Suprapubic skin (tissue), 4 donors: ENCODE measurements at regions not wholly inside any gene's neighbourhood (a gene's known extent, or its start where the extent isn't known, plus 50 kb on each side); places are given as distances from the start of the nearest gene placed in this dataset.

ENCODE experiments used
- DNase-seq, 2 donors: peaks; one replicate each; pipeline ENCODE4 v3.0.0-alpha.2; 2019; ENCODE audit warnings: low spot score in 2 of 2
- H3K27ac ChIP-seq: fragments of 200-600 bp; sonication (generic); one replicate; pipeline ENCODE4 v1.5.1; 2019
- H3K27me3 ChIP-seq: fragments of 200-600 bp; sonication (generic); one replicate; pipeline ENCODE4 v1.5.1; 2019
- H3K36me3 ChIP-seq: fragments of 200-600 bp; sonication (generic); one replicate; pipeline ENCODE4 v1.5.1; 2019
- H3K4me1 ChIP-seq: fragments of 200-600 bp; sonication (generic); one replicate; pipeline ENCODE4 v1.5.1; 2019
- H3K4me3 ChIP-seq: fragments of 200-600 bp; sonication (generic); one replicate; pipeline ENCODE4 v1.5.1; 2019; ENCODE audit warnings: mild to moderate bottlenecking
- H3K9me3 ChIP-seq: fragments of 200-600 bp; sonication (generic); one replicate; pipeline ENCODE4 v1.5.1; 2019
- EP300 ChIP-seq: sonication (generic); formaldehyde crosslinking; IDR thresholded peaks from one replicate; pipeline ENCODE4 v1.6.1; 2017; ENCODE audit warnings: antibody characterized with exemption
- POLR2A ChIP-seq, 2 donors: fragments of 450-650 bp; IDR thresholded peaks; one replicate each; pipeline ENCODE4 v1.6.1; 2017; ENCODE audit warnings: antibody characterized with exemption in 2 of 2, mild to moderate bottlenecking in 2 of 2, moderate library complexity in 2 of 2
- POLR2AphosphoS5 ChIP-seq, 3 donors: sonication (generic); formaldehyde crosslinking; IDR thresholded peaks; one replicate each; pipeline ENCODE4 v1.6.1; 2017; ENCODE audit warnings: antibody characterized with exemption in 3 of 3
- WGBS: methylation state at CpG from one replicate; pipeline ENCODE4 v1.1.5; 2018; 5-methylcytosine and 5-hydroxymethylcytosine counted together
- TF ChIP-seq, protein P1 (sequence below), 2 donors: fragments of 200-600 bp in 1 of 2; fragments of 450-650 bp in 1 of 2; sonication (generic) in 1 of 2; IDR thresholded peaks; one replicate each; pipeline ENCODE4 v1.5.1; 2016 to 2019; ENCODE audit warnings: antibody characterized with exemption in 2 of 2, mild to moderate bottlenecking in 1 of 2, moderate library complexity in 1 of 2

DNA sequence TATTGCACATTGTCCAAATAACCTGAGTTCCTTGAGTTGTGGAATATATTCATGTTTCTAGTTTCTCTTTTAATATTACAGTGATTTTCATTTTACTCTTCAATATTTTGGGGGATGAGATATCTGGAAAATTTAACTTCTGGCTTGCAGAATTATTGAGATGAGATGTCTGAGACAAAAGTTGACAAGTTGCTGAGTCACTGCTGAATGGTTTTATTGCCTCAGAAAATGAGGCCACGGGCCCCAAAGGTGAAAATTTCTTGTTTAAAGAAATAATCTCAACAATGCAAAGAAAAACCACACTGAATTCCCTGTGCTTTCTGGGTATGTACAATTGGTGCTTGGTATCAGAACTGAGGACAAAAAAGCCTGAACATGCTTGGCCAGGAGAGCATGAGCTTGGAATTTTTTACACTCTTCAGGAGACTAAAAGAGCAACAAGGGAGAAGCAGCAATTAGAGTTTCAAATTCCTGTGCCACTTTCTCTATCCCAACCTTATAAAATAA lies 129.2 kb upstream of the TOM1L1 start:
- H3K27ac ChIP-seq = no peak overlapping the region

DNA sequence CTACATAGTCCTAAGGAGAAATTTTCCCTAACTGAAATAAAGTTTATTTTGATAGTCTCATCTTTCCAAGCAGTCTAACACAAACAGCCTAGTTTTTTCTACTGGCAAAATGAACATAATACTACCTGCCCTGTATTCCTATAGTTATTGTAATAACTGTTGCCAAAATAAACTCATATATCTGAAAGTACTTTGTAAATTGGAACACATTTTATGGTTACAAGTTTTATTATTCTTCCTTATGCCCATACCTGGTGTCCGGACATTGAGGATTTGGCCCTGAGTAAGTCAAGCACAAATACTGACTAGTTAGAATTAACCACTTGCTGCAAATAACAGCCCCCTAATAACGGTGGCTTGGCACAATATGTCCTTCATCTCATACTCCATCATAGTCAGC lies 120.4 kb upstream of the TOM1L1 start:
- Histone ChIP-seq H3K27ac (no peak overlapping the region), H3K27me3 (no peaks in the 10 kb centered on the region), H3K36me3 (no peaks in the 10 kb centered on the region), H3K4me3 (no peak overlapping the region), H3K9me3 (no peaks in the 10 kb centered on the region), H3K4me1 (no peaks in the 10 kb centered on the region)
- no peak for DNase-seq
- WGBS = 83% methylated on average over 2 of the region's 2 CpGs
- TF ChIP-seq, protein P1, sequence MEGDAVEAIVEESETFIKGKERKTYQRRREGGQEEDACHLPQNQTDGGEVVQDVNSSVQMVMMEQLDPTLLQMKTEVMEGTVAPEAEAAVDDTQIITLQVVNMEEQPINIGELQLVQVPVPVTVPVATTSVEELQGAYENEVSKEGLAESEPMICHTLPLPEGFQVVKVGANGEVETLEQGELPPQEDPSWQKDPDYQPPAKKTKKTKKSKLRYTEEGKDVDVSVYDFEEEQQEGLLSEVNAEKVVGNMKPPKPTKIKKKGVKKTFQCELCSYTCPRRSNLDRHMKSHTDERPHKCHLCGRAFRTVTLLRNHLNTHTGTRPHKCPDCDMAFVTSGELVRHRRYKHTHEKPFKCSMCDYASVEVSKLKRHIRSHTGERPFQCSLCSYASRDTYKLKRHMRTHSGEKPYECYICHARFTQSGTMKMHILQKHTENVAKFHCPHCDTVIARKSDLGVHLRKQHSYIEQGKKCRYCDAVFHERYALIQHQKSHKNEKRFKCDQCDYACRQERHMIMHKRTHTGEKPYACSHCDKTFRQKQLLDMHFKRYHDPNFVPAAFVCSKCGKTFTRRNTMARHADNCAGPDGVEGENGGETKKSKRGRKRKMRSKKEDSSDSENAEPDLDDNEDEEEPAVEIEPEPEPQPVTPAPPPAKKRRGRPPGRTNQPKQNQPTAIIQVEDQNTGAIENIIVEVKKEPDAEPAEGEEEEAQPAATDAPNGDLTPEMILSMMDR (IDR thresholded peaks at IDR 0.05) = no peak
- TF ChIP-seq EP300 (no peak), POLR2AphosphoS5 (IDR thresholded peaks at IDR 0.05) (no peak), POLR2A (IDR thresholded peaks at IDR 0.05) (no peak)

More for the DNA sequence above, 129.2 kb upstream of the TOM1L1 start:
- no peak overlapping the region for H3K4me3 ChIP-seq
- no peaks in the 10 kb centered on the region for H3K36me3 ChIP-seq
- TF ChIP-seq EP300 (no peak), POLR2AphosphoS5 (IDR thresholded peaks at IDR 0.05) (no peak), POLR2A (IDR thresholded peaks at IDR 0.05) (no peak)
- TF ChIP-seq, protein P1 (IDR thresholded peaks at IDR 0.05) = no peak
- 11% methylated on average over 1 of the region's 1 CpG for WGBS
- no peaks in the 10 kb centered on the region for H3K4me1 ChIP-seq
- no peaks in the 10 kb centered on the region for H3K9me3 ChIP-seq
- DNase-seq = no peak
- no peaks in the 10 kb centered on the region for H3K27me3 ChIP-seq

DNA sequence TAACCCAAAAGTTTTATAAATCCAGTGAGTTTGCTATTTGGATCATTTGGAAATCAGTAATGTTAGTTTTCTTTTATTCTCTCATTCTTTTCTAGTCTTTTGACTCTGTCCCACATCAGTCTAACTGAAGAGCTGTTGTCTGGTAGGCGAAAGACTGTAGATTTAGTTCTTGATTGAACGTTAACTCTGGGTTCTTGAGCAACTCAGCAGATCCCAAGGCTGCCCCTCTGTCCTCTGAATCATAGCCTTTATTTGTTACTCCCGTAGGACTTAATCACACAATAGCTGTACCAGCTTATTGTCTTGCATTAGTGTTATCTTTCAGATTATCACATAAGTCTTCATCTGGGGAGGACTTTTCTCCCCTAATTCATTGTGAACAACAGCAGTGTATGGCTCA lies 119.3 kb upstream of the TOM1L1 start:
- Histone ChIP-seq H3K27ac (no peak overlapping the region), H3K4me1 (no peaks in the 10 kb centered on the region), H3K9me3 (no peaks in the 10 kb centered on the region), H3K36me3 (no peaks in the 10 kb centered on the region), H3K27me3 (no peaks in the 10 kb centered on the region), H3K4me3 (no peak overlapping the region)
- 81% methylated on average over 3 of the region's 3 CpGs for WGBS
- TF ChIP-seq EP300 (no peak), POLR2AphosphoS5 (IDR thresholded peaks at IDR 0.05) (no peak), POLR2A (IDR thresholded peaks at IDR 0.05) (no peak)
- TF ChIP-seq, protein P1 (IDR thresholded peaks at IDR 0.05) = no peak
- no peak for DNase-seq

DNA sequence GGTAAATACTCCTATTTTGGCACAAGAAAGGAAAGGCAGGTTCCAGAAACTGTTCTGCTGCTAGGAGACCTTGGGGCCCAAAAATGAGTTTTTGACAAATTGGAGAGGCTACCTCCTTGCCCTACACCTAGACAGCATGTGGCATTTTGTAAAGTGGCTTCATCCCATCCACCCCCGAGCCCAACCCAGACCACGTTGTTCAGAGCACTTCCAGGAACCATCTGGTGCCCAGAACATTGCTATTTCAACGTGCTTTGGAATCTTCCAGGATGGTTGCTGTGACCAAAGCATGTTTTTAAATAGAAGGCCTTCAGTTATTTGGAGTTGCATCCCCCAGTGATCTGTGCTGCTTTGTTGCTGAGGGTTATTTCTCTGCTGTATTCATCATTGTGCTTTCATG lies 116.3 kb upstream of the TOM1L1 start:
- H3K9me3 ChIP-seq = no peaks in the 10 kb centered on the region
- H3K36me3 ChIP-seq = no peaks in the 10 kb centered on the region
- 64% methylated on average over 3 of the region's 3 CpGs for WGBS
- no peaks in the 10 kb centered on the region for H3K4me1 ChIP-seq
- no peak for TF ChIP-seq POLR2A (IDR thresholded peaks at IDR 0.05)
- no peak for TF ChIP-seq POLR2AphosphoS5 (IDR thresholded peaks at IDR 0.05)
- TF ChIP-seq, protein P1 (IDR thresholded peaks at IDR 0.05) = no peak
- TF ChIP-seq EP300 = no peak
- no peak overlapping the region for H3K4me3 ChIP-seq
- H3K27me3 ChIP-seq = no peaks in the 10 kb centered on the region
- no peak overlapping the region for H3K27ac ChIP-seq
- no peak for DNase-seq

DNA sequence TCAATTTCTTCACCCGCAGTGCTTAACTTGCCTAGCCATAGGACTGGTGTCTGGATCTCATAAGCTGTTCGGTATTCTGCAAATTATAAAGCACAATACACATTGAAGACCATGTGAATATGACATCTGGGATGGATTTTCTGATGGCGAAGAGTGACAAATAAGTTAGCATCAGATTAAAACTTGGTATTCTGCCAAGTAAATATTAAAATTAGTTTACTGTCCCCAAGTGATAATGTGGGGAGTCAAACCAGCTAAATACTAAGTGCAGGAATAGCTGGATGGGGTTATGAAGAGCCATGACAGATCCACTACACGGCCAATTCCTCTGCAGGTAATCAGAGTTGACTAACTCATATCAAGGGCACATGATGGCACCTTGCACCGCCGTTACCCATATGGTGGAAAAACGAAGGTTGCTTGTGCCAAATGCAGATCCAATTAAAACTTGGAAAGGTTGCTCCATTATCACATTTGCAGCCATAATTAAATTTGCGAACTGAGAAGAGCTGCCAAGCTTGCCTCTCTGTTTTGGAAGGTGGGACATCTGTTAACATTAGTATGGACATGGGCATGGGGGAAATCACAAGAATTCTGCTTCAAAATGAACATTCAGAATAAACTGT lies 114.9 kb upstream of the TOM1L1 start:
- Histone ChIP-seq H3K27ac (no peak overlapping the region), H3K36me3 (no peaks in the 10 kb centered on the region), H3K4me1 (no peaks in the 10 kb centered on the region), H3K27me3 (no peaks in the 10 kb centered on the region), H3K9me3 (no peaks in the 10 kb centered on the region), H3K4me3 (no peak overlapping the region)
- no peak for DNase-seq
- TF ChIP-seq POLR2AphosphoS5 (IDR thresholded peaks at IDR 0.05) = no peak
- no peak for TF ChIP-seq POLR2A (IDR thresholded peaks at IDR 0.05)
- TF ChIP-seq, protein P1 (IDR thresholded peaks at IDR 0.05) = no peak
- TF ChIP-seq EP300 = no peak
- WGBS = 78% methylated on average over 8 of the region's 8 CpGs
